GM12878 (cell line): ENCODE measurements at regions not wholly inside any gene's neighbourhood (a gene's known extent, or its start where the extent isn't known, plus 50 kb on each side); places are given as distances from the start of the nearest gene placed in this dataset.

Source experiments
- ATF2 ChIP-seq: IDR thresholded peaks from 2 replicates; pipeline ENCODE4 v1.6.1; 2012; ENCODE audit warnings: low read length, inconsistent platforms
- CTCF ChIP-seq, 3 experiments: IDR thresholded peaks in 2 of 3; conservative IDR thresholded peaks in 1 of 3; 2 replicates each; pipeline ENCODE4 v1.5.1; 2011; ENCODE audit warnings: low read depth in 3 of 3, low read length in 3 of 3, mild to moderate bottlenecking in 3 of 3, control low read depth in 2 of 3, moderate library complexity in 2 of 3, inconsistent platforms in 1 of 3, mixed read lengths in 1 of 3; ENCODE audit not compliant: control insufficient read depth in 2 of 3, insufficient read depth in 1 of 3; ENCODE audit errors: extremely low read depth in 1 of 3
- ESRRA ChIP-seq: IDR thresholded peaks from 2 replicates; pipeline ENCODE4 v1.6.1; 2012; ENCODE audit warnings: mild to moderate bottlenecking, low read length, improper control_type of control experiment
- ETV6 ChIP-seq, 2 experiments: fragments of 450-650 bp in 1 of 2; IDR thresholded peaks in 1 of 2; conservative IDR thresholded peaks in 1 of 2; 2 replicates each; pipeline ENCODE4 v1.6.1; 2014; ENCODE audit warnings: antibody characterized with exemption in 1 of 2, borderline replicate concordance in 1 of 2, low read depth in 1 of 2, mild to moderate bottlenecking in 1 of 2, moderate library complexity in 1 of 2
- HCFC1 ChIP-seq: fragments of 150-350 bp; IDR thresholded peaks from 2 replicates; pipeline ENCODE4 v1.6.1; 2014; ENCODE audit warnings: low read length
- PKNOX1 ChIP-seq: fragments of 450-650 bp; IDR thresholded peaks from 2 replicates; pipeline ENCODE4 v1.6.1; 2016; ENCODE audit warnings: mild to moderate bottlenecking
- RAD21 ChIP-seq: IDR thresholded peaks from 2 replicates; pipeline ENCODE4 v1.6.1; 2011; ENCODE audit warnings: mild to moderate bottlenecking, low read depth, low read length, moderate library complexity; ENCODE audit not compliant: insufficient read depth
- RB1 ChIP-seq: fragments of 450-650 bp; formaldehyde crosslinking; IDR thresholded peaks from 2 replicates; pipeline ENCODE4 v1.6.1; 2017; ENCODE audit warnings: mild to moderate bottlenecking, borderline replicate concordance
- SMC3 ChIP-seq: IDR thresholded peaks from 2 replicates; pipeline ENCODE4 v1.6.1; 2011; ENCODE audit warnings: low read length, improper control_type of control experiment, borderline replicate concordance
- SPI1 ChIP-seq: IDR thresholded peaks from 2 replicates; pipeline ENCODE4 v1.6.1; 2011; ENCODE audit warnings: low read depth, mild to moderate bottlenecking, low read length, moderate library complexity, borderline replicate concordance; ENCODE audit not compliant: insufficient read depth

- TF ChIP-seq CTCF (IDR thresholded peaks at IDR 0.05 in 2 of 3, conservative IDR thresholded peaks at IDR 0.05 in 1 of 3; ENCODE audit: control insufficient read depth in 2 of 3, extremely low read depth in 1 of 3, insufficient read depth in 1 of 3, low read depth in 3 of 3, low read length in 3 of 3) (peak; percentile 22 to 39 (median 33); a peak in 2 of 6 replicates), RAD21 (peak; percentile 29; the same call in 1 of the 2 replicates), RB1 (no peak), HCFC1 (no peak), ESRRA (no peak), ATF2 (no peak), SPI1 (no peak), SMC3 (0 out of 2 replicates have a peak, but pooled peaks have one; percentile 14), PKNOX1 (peak; percentile 68; the same call in 1 of the 2 replicates), ETV6 (conservative IDR thresholded peaks at IDR 0.05 in 1 of 2, IDR thresholded peaks at IDR 0.05 in 1 of 2; ENCODE audit: borderline replicate concordance in 1 of 2, low read depth in 1 of 2) (no peak)
Measured at GRCh38 chr9:16154521-16155078, 601.8 kb downstream of the CCDC171 start (continued).
